Activated CD8-positive, alpha-beta memory T cell treated with anti-CD3 and anti-CD28 coated beads, Interleukin-2, amount 10 ng/mL, durations not matched to agents 7 days and 5 days (primary cell): ENCODE measurements at regions not wholly inside any gene's neighbourhood (a gene's known extent, or its start where the extent isn't known, plus 50 kb on each side); places are given as distances from the start of the nearest gene placed in this dataset.
"Not testable (repeated sequence)": the region's sequence is repeated elsewhere in the genome, so short reads cannot be mapped to it uniquely, and the experiment has no call there.

ENCODE experiments used
- ATAC-seq: fragments of 150-1000 bp; cut with Tn5 transposase; one replicate; pipeline ENCODE4 v1.10.0; 2021; ENCODE audit warnings: moderate library complexity
- CTCF ChIA-PET: fragments of 350-600 bp; sonication (Branson Sonifier 250); formaldehyde crosslinking; loops from one replicate; lab custom pipeline; 2021; ENCODE audit warnings: antibody characterized with exemption; lab: Charles Lee
- DNase-seq: peaks from one replicate; pipeline ENCODE4 v3.0.0-alpha.2; 2020
- H3K27ac Mint-ChIP-seq: one replicate; pipeline ENCODE4 v1.8.0; 2021; ENCODE audit warnings: mild to moderate bottlenecking, mixed read lengths
- H3K27me3 Mint-ChIP-seq: one replicate; pipeline ENCODE4 v1.8.0; 2021; ENCODE audit warnings: mixed read lengths
- H3K36me3 Mint-ChIP-seq: one replicate; pipeline ENCODE4 v1.8.0; 2021; ENCODE audit warnings: mild to moderate bottlenecking, mixed read lengths
- H3K4me1 Mint-ChIP-seq: one replicate; pipeline ENCODE4 v1.8.0; 2021; ENCODE audit warnings: mixed read lengths
- H3K4me3 Mint-ChIP-seq: one replicate; pipeline ENCODE4 v1.8.0; 2021; ENCODE audit warnings: mild to moderate bottlenecking, moderate library complexity, mixed read lengths
- H3K9me3 Mint-ChIP-seq: one replicate; pipeline ENCODE4 v1.8.0; 2022; ENCODE audit warnings: low read depth, mixed read lengths

DNA sequence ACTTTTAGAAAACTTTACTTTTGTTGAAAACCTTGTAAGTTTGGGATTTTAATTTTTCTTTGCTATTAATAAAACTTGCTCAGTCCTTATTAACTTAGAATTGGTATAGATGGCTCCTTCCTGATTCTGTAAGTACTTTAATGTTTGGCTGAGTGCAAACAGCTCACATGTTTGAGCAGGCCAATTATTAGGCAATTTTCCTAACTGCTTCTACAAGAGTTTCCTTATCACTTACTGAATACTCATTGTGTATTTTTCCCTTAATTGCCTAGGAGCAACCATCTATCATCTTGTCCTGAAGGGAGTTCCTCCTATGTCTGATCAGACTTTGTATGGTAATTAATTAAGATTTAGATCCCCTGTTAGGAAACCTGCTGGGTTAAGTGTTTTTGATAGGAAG, 521.4 kb downstream of the SLC6A15 start:
- H3K27me3 Mint-ChIP-seq, H3K4me1 Mint-ChIP-seq, H3K27ac Mint-ChIP-seq, ATAC-seq, H3K4me3 Mint-ChIP-seq, CTCF ChIA-PET, H3K9me3 Mint-ChIP-seq, DNase-seq, H3K36me3 Mint-ChIP-seq: not testable (repeated sequence)

DNA sequence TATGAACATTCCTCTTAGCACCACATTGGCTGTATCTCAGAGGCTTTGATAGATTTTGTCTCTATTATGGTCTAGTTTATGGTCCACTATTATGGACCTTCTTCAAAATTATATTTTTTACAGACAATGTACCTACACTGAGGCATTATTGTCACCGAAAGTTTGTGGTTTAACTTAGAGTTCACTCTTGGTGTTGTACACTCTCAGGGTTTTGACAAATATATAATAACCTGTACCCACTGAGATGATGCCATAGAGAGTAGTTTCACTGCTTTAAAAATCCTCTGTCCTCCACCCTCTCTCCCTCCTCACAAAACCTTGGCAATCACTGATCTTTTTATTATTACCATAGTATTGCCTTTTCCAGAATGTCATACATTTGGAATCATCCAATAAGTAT, 528.2 kb downstream of the SLC6A15 start:
- Mint-ChIP-seq H3K27ac (no peak overlapping the region), H3K9me3 (peaks cover 7% of the 10 kb centered on the region), H3K4me3 (no peak overlapping the region), H3K27me3 (no peaks in the 10 kb centered on the region), H3K36me3 (no peaks in the 10 kb centered on the region), H3K4me1 (no peaks in the 10 kb centered on the region)
- ATAC-seq (no peak), DNase-seq (no peak)
- CTCF ChIA-PET = no interaction called here

DNA sequence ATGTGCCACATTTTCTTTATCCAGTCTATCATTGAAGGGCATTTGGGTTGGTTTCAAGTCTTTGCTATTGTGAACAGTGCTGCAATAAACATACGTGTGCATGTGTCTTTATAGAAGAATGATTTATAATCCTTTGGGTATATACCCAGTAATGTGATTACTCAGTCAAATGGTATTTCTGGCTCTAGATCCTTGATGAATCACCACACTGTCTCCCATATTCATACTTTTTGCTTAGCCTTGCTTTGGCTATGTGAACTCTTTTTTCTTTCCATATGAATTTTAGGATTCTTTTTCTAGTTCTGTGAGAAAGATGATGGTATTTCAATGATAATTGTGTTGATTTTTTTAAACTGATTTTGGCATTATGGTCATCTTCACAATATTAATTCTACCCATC, 530.1 kb downstream of the SLC6A15 start:
- H3K4me3 Mint-ChIP-seq, H3K36me3 Mint-ChIP-seq, ATAC-seq, H3K9me3 Mint-ChIP-seq, H3K27ac Mint-ChIP-seq, DNase-seq, H3K4me1 Mint-ChIP-seq, H3K27me3 Mint-ChIP-seq, CTCF ChIA-PET: not testable (repeated sequence)

- ATAC-seq (no peak), DNase-seq (no peak)
- H3K27me3 Mint-ChIP-seq = no peaks in the 10 kb centered on the region
- no peaks in the 10 kb centered on the region for H3K4me1 Mint-ChIP-seq
- H3K27ac Mint-ChIP-seq = no peak overlapping the region
- peaks cover 2% of the 10 kb centered on the region for H3K9me3 Mint-ChIP-seq
- H3K36me3 Mint-ChIP-seq = no peaks in the 10 kb centered on the region
- no peak overlapping the region for H3K4me3 Mint-ChIP-seq
- CTCF ChIA-PET = no interaction called here
Measured at GRCh38 chr12:84376320-84376719, 536.3 kb downstream of the SLC6A15 start.

DNA sequence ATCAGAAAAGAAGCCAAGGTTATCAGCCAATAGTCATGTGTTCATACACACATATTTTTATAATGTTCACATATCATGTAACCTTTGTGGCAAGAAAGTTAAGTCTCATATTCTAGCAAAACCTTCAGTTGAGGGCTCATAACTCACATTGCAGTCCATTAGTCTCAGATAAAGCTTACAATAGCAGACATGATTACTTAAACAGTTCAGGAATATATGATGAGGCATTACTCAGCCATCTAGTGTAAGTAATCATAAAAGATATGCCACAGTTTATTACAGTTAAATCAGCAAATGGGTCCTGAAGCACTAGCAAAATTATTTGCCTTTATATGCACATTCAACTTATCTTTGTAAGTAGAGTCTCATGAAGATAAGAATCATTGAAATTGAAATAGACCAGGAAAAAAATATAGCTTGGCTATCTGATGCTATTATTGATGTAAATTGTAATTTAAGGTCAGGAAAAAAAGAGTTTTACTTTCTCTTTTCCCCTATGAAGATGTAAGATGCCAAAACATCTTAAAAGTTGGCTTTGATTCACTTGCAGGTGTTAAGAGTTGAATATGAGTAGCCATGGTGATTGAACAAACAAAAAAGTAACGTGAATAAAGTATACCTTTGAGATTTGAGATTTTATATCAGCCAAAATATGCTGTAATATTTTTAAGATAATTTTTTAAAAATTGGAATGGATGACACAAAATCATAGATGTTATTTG, 537.0 kb downstream of the SLC6A15 start:
- DNase-seq (no peak), ATAC-seq (no peak)
- H3K36me3 Mint-ChIP-seq = no peaks in the 10 kb centered on the region
- H3K9me3 Mint-ChIP-seq = peaks cover 2% of the 10 kb centered on the region
- CTCF ChIA-PET = no interaction called here
- H3K4me1 Mint-ChIP-seq = no peaks in the 10 kb centered on the region
- no peaks in the 10 kb centered on the region for H3K27me3 Mint-ChIP-seq
- H3K4me3 Mint-ChIP-seq = no peak overlapping the region
- no peak overlapping the region for H3K27ac Mint-ChIP-seq

- Mint-ChIP-seq H3K27me3 (no peaks in the 10 kb centered on the region), H3K27ac (no peak overlapping the region), H3K4me3 (no peak overlapping the region), H3K9me3 (no peaks in the 10 kb centered on the region), H3K4me1 (no peaks in the 10 kb centered on the region), H3K36me3 (no peaks in the 10 kb centered on the region)
- ATAC-seq = no peak
- DNase-seq = no peak
- CTCF ChIA-PET = no interaction called here
Measured at GRCh38 chr12:84362552-84362897, 550.1 kb downstream of the SLC6A15 start.

- ATAC-seq = no peak
- H3K4me3 Mint-ChIP-seq = no peak overlapping the region
- CTCF ChIA-PET = no interaction called here
- H3K36me3 Mint-ChIP-seq = no peaks in the 10 kb centered on the region
- DNase-seq = no peak
- no peak overlapping the region for H3K27ac Mint-ChIP-seq
- no peaks in the 10 kb centered on the region for H3K27me3 Mint-ChIP-seq
- H3K4me1 Mint-ChIP-seq = no peaks in the 10 kb centered on the region
- no peaks in the 10 kb centered on the region for H3K9me3 Mint-ChIP-seq
Measured at GRCh38 chr12:84361651-84362551, 550.7 kb downstream of the SLC6A15 start.

DNA sequence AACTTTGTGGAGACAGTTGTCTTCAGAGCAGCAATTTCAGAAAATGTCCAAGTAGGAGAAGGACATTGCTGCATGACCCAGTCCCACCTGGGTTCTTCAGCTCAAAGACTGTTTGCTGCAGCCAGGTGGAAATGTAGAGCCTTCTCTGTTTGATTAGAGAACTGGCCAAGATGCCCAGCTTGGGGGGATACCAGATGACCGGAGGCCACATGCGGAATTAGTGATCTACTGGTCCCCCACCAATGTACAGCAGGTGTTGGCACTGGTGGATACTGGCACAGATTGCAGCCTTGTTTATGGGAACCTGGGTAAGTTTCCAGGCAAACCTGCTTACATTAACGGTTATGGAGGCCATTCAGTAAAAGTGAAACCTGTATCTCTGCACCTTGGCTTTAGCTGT, 555.3 kb downstream of the SLC6A15 start:
- Mint-ChIP-seq H3K27ac (no peak overlapping the region), H3K9me3 (no peaks in the 10 kb centered on the region), H3K4me3 (no peak overlapping the region), H3K27me3 (no peaks in the 10 kb centered on the region), H3K4me1 (no peaks in the 10 kb centered on the region), H3K36me3 (no peaks in the 10 kb centered on the region)
- DNase-seq (no peak), ATAC-seq (no peak)
- CTCF ChIA-PET = no interaction called here

DNA sequence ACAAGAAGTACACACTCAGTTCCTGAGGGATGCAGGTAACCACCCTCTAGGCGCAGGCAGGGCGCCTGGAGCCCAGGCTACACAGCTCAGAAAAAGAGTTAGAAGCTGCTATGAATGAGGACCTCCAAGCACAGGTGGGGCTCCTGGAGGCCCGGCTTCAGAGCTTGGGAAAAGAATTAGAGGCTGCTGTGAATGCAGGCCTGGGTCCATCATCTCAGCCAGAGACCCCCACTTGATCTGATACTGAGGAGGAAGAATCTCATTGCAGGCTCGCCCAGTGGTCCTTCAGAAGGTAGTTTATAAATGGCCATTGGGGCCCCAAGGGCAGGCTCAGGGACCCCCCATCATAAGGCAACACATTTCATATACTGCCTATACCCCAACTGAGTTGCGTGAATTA, 556.4 kb downstream of the SLC6A15 start:
- no peaks in the 10 kb centered on the region for H3K9me3 Mint-ChIP-seq
- H3K4me3 Mint-ChIP-seq = no peak overlapping the region
- H3K27ac Mint-ChIP-seq = no peak overlapping the region
- DNase-seq (no peak), ATAC-seq (no peak)
- H3K36me3 Mint-ChIP-seq = no peaks in the 10 kb centered on the region
- CTCF ChIA-PET = no interaction called here
- H3K27me3 Mint-ChIP-seq = no peaks in the 10 kb centered on the region
- no peaks in the 10 kb centered on the region for H3K4me1 Mint-ChIP-seq

DNA sequence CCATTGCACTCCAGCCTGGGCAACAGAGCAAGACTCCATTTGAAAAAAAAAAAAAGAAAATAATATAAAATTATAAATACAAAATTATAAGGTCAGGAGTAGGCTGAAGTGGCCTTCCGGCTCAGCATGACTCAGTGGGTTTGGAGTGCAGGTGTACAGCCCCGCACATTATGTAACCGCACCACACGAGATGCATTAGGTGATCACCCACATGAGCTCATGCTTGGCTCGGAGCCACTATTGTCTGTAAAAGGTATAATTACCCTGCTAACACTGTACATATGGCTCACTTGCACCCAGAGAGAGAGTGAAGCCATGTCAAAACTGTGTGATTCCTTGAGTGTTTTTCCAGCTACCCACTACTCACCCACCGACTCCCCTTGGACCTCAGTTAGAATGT, 557.0 kb downstream of the SLC6A15 start:
- H3K27ac Mint-ChIP-seq = no peak overlapping the region
- no peaks in the 10 kb centered on the region for H3K4me1 Mint-ChIP-seq
- no peaks in the 10 kb centered on the region for H3K36me3 Mint-ChIP-seq
- CTCF ChIA-PET = no interaction called here
- no peaks in the 10 kb centered on the region for H3K27me3 Mint-ChIP-seq
- ATAC-seq = no peak
- no peak overlapping the region for H3K4me3 Mint-ChIP-seq
- no peaks in the 10 kb centered on the region for H3K9me3 Mint-ChIP-seq
- DNase-seq = no peak

- CTCF ChIA-PET = no interaction called here
- no peak overlapping the region for H3K27ac Mint-ChIP-seq
Measured at GRCh38 chr12:84348582-84348981, 564.0 kb downstream of the SLC6A15 start.

DNA sequence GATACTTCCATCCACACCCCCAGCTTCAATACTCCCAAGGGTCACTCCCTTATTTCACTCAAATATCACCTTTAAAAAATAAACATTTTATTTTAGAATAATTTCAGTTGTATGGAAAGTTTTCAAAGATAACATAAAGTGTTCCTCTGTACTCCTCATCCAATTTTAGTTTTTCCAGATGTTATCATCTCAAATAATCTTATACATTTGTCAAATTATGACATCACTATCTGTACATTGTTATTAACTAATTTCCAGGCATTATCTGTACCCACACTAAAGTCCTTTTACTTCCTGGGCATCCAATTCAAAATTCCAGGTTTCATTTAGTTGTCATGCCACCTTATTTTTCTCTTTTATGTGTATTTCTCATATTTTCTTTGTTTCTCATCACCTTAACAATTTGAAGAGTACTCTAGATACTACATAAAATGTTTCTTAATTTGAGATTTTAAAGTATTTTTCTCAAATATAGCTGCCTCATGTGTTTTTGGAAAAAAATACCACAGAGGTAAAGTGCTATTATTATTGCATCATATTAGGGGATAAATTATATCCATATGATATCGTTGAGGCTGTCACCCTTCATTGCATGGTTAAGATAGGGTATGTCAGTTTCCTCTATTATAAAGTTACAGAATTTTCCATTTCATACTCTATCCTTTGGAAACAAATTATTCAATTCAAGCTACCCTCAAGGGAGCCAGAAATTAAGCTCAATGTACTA, 571.0 kb downstream of the SLC6A15 start:
- Mint-ChIP-seq H3K4me3 (no peak overlapping the region), H3K4me1 (no peaks in the 10 kb centered on the region), H3K27ac (no peak overlapping the region), H3K36me3 (no peaks in the 10 kb centered on the region), H3K9me3 (peaks cover 8% of the 10 kb centered on the region), H3K27me3 (no peaks in the 10 kb centered on the region)
- ATAC-seq (no peak), DNase-seq (no peak)
- CTCF ChIA-PET = no interaction called here

More at GRCh38 chr12:84348582-84348981, 564.0 kb downstream of the SLC6A15 start:
- Mint-ChIP-seq H3K9me3 (peaks cover 6% of the 10 kb centered on the region), H3K36me3 (no peaks in the 10 kb centered on the region), H3K27me3 (no peaks in the 10 kb centered on the region), H3K4me1 (no peaks in the 10 kb centered on the region), H3K4me3 (no peak overlapping the region)
- no peak for DNase-seq
- no peak for ATAC-seq

DNA sequence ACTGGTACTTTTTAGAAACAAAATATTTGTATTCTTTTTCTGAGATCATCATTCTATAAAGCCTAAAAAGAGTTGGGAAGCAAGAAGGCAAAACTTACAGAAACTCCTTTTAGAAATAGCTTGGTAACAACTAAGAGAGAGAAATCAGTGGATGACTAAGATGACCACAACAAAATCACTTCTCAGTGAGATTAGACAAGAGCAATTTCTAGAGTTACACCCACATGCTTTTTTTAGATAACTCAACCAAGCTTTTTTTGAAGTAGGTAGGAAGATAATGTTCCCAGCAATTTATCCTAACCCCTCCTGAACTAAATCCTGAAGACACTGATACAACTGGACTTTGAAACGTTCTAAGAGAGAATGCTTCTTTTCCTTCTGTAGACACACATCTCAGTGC, 576.4 kb downstream of the SLC6A15 start:
- ATAC-seq = no peak

GRCh38 chr12:84329938-84330337, 582.7 kb downstream of the SLC6A15 start:
- ATAC-seq = no peak

More for the DNA sequence above, 576.4 kb downstream of the SLC6A15 start:
- CTCF ChIA-PET = no interaction called here
- Mint-ChIP-seq H3K36me3 (no peaks in the 10 kb centered on the region), H3K27ac (no peak overlapping the region), H3K4me1 (no peaks in the 10 kb centered on the region), H3K4me3 (no peak overlapping the region), H3K27me3 (no peaks in the 10 kb centered on the region), H3K9me3 (peaks cover 10% of the 10 kb centered on the region)
- no peak for DNase-seq

More at GRCh38 chr12:84329938-84330337, 582.7 kb downstream of the SLC6A15 start:
- Mint-ChIP-seq H3K9me3 (peaks cover 5% of the 10 kb centered on the region), H3K36me3 (no peaks in the 10 kb centered on the region), H3K27ac (no peak overlapping the region), H3K4me3 (no peak overlapping the region), H3K4me1 (no peaks in the 10 kb centered on the region), H3K27me3 (no peaks in the 10 kb centered on the region)
- CTCF ChIA-PET = no interaction called here
- DNase-seq = no peak
